Activated naive CD4-positive, alpha-beta T cell treated with anti-CD3 and anti-CD28 coated beads, Interleukin-2, amount 50 U/mL, for 72 hours (primary cell): ENCODE measurements at regions not wholly inside any gene's neighbourhood (a gene's known extent, or its start where the extent isn't known, plus 50 kb on each side); places are given as distances from the start of the nearest gene placed in this dataset.

Experiments used
- ATAC-seq, 2 donors: fragments of 150-1000 bp; cut with Tn5 transposase; 2 replicates each; pipeline ENCODE4 v1.10.0; 2021; ENCODE audit warnings: mild to moderate bottlenecking in 2 of 2, moderate library complexity in 2 of 2
- DNase-seq, 2 donors: peaks; one replicate each; pipeline ENCODE4 v3.0.0; 2021 to 2022; ENCODE audit warnings: low spot score in 2 of 2
- H3K27ac Mint-ChIP-seq, 2 donors: one replicate each; pipeline ENCODE4 v1.8.0; 2022; ENCODE audit warnings: mild to moderate bottlenecking in 2 of 2, mixed read lengths in 2 of 2
- H3K36me3 Mint-ChIP-seq, 2 donors: one replicate each; pipeline ENCODE4 v1.8.0; 2022; ENCODE audit warnings: mixed read lengths in 2 of 2
- H3K9me3 Mint-ChIP-seq, 2 donors: one replicate each; pipeline ENCODE4 v1.8.0; 2022; ENCODE audit warnings: mixed read lengths in 2 of 2

DNA sequence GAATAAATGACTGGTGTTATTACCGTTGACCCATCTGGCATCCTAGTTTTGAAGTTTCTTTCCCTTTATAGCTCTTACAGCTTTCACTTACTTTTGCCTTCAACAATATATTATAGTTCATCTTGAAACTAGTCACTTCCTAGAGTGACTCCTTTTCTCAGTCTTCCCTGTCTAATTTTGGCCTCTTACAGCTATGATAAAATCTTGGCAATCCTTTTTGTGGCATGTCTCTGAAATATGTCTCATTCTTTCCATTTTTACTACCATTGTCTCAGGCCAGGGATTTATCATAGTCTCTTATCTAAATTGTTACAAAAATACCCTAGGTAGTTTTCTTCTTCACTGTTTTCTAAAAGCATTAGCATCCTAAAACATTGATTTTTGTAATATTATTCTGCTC lies 621.3 kb upstream of the ZNF608 start:
- H3K9me3 Mint-ChIP-seq: peaks cover 6 to 11% of the 10 kb centered on the region in 2 donors
- DNase-seq (no peak), ATAC-seq (no peak)
- H3K27ac Mint-ChIP-seq: no peak overlapping the region
- H3K36me3 Mint-ChIP-seq: peaks cover 0 to 9% of the 10 kb centered on the region in 2 donors

DNA sequence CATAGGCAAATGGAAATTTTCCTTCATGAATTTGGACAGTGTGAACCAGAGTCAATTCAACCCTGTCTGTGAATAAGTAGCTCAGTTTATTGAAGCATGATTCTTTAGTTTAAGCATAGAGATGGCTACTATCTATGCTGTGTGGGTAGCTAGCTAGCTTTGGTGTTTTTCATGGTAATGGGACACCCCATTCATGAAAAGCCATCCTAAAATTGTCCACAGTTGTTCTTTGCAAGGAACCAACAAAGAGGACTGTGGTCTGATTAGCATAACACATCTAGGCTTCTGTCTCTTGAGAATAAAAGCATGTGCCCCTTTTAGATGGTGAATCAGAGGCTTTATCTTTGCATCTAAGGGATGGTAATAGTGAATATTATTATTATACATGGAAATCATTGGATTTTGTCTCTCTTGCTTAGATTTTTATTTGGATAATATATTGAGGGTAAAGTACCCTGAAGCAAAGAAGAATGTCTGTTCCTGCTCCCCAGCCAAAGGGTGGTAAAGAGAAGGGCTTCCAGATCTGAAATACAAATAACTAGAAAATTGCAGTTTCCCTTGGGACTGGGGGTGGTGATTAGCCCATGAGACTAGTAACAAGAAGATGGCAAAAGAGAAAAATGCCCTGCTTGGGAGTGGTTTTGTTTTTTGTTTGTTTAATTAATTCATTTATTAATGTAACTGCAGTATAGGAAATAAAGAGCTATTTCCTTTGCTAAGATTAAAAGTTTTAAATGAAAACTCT lies 624.2 kb upstream of the ZNF608 start:
- DNase-seq (no peak), ATAC-seq (no peak)
- peaks cover 0 to 9% of the 10 kb centered on the region in 2 donors for H3K36me3 Mint-ChIP-seq

DNA sequence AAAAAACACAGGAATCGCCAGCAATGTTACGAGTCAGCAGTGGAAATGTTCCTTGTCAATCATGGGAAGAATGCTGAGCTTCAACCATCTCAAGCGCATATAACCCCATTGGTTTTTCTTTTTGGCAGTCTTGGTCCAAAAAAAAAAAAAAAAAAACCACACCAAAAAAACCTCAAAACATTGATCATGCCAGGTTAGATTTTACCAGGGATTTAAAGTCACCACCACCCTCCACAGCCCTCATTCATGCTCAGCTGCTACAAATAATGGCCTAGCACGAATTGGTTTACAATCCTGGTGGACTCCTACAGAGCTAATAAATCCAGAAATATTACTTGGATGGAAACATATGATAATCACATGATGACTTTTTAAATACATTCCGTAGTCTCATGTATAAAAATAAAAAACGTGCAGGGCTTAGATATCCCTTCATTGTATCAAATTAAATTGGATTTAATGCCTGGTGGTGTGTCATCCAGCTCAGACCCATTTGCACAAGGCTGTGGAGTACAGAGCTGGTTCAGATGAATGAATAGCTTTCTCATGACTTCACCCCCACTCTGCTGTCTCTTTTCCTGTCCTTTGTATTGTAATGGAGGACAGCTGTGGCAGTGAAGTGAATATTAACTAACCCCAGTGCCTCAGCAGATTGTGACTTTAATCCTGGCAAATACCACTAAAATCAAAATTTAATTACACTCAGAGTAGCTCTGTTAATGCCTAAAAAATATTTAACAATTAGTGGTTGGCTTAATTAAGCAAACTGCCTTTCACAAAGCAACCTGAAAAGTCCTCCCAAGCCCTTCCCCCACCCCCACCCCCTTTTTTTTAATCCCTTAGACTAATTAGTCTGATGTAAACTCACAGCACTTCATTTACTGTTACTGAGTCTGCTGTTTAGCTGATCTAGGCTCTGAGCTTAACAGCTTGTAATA lies 626.5 kb upstream of the ZNF608 start:
- ATAC-seq: no peak
- DNase-seq: no peak
- H3K9me3 Mint-ChIP-seq: peaks cover 5 to 8% of the 10 kb centered on the region in 2 donors
- peaks cover 0 to 2% of the 10 kb centered on the region in 2 donors for H3K36me3 Mint-ChIP-seq
- H3K27ac Mint-ChIP-seq: no peak overlapping the region

More for the DNA sequence above, 624.2 kb upstream of the ZNF608 start:
- Mint-ChIP-seq H3K27ac (no peak overlapping the region), H3K9me3 (peaks cover 6 to 11% of the 10 kb centered on the region in 2 donors)

DNA sequence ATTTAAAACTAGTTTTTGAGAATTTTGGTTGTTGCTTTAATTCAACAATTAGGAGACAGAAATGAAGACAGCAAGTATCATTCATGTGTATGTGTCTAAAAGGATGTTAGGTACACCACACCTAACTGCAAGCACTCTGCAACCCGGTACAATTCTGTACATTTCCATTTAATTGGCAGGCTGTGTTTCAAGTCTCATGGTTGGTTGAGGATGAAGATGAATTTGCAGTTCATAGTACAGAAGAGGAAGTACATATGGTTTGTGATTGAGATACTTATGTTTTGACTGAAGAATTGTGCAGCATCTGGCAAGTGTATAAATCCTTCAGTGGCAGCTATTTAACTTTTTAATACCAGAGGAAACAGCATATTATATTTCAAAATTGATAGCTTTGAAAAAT lies 628.7 kb upstream of the ZNF608 start:
- DNase-seq (no peak), ATAC-seq (no peak)
- Mint-ChIP-seq H3K36me3 (no peaks in the 10 kb centered on the region), H3K9me3 (peaks cover 7 to 9% of the 10 kb centered on the region in 2 donors), H3K27ac (no peak overlapping the region)

DNA sequence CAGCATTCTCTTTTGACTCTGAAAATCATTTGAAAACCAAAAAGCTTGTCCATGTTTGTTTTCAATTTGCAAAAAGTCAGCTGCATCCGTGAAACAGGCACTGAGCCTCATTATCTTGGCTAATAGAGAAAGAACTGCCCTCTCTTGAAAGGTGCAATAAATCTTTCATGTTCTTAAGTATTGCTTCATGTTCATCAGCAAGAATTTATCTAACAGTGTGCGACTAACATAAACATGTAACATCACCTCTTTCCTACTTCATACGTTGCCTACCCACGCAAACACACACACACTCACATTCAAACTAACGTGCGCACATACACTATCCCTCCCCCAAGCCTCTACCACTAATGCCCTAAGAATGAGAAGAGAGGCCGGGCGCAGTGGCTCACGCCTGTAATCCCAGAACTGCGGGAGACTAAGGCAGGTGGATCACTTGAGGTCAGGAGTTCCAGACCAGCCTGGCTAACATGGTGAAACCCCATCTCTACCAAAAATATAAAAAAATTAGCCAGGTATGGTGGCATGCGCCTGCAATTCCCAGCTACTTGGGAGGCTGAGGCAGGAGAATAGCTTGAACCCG lies 629.7 kb upstream of the ZNF608 start:
- H3K36me3 Mint-ChIP-seq: no peaks in the 10 kb centered on the region
- no peak overlapping the region for H3K27ac Mint-ChIP-seq
- no peak for DNase-seq
- peaks cover 7 to 9% of the 10 kb centered on the region in 2 donors for H3K9me3 Mint-ChIP-seq
- no peak for ATAC-seq

DNA sequence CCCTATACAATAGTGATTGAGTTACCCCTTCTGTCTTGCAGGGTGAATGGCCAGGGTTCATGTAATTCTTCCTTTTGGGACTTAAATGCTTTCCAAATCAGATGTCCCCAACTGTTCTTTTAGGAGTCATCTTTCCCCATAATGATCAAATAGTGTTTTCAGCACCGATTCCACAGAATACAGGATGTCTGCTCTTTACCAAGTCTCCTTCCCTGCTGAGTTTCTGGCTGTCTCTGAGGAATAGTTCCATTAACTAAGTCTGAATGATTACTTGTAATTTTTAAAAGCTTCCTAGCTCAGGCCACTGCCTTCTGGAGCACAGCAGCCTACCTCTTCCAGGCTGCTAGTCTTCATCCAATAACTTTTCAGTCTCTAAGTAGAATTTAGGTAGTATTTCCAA lies 630.7 kb upstream of the ZNF608 start:
- Mint-ChIP-seq H3K27ac (no peak overlapping the region), H3K9me3 (peaks cover 7 to 9% of the 10 kb centered on the region in 2 donors), H3K36me3 (no peaks in the 10 kb centered on the region)
- ATAC-seq (no peak), DNase-seq (no peak)

DNA sequence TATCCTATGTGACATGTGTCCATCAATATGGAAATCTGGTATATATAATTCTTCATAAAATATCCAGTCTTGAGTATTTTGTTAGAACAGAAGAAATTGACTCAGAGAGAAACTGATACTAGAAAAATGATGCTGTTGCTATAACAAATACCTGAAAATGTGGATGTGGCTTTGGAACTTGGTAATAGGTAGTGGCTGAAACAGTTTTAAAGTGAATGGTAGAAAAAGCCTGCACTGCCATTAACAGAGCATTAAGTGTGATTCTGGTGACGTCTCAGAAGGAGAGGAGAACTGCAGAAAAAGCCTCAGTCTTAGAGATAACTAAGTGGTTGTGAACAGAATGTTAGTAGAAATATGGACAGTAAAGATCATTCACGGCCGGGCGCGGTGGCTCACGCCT lies 634.9 kb upstream of the ZNF608 start:
- DNase-seq (no peak), ATAC-seq (no peak)
- Mint-ChIP-seq H3K27ac (no peak overlapping the region), H3K9me3 (peaks cover 4 to 10% of the 10 kb centered on the region in 2 donors), H3K36me3 (no peaks in the 10 kb centered on the region)

DNA sequence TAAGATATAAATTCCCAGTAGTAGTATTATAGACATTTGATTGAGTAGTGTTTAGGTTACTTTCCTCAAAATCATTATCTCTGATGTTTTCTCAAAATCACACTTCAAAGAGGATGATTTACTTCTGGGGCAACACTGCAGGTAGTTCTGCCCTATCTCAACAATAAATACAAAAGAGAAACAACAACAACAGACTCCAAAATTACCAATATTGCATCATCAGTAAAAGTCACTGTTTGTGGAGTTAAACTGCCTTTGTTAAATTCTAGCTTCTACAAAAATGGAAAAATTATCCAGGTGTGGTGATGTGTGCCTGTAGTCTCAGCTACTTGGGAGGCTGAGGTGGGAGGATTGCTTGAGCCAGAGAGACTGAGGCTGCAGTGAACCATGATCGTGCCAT lies 637.6 kb upstream of the ZNF608 start:
- no peak for ATAC-seq
- peaks cover 6% of the 10 kb centered on the region in 2 donors for H3K9me3 Mint-ChIP-seq

DNA sequence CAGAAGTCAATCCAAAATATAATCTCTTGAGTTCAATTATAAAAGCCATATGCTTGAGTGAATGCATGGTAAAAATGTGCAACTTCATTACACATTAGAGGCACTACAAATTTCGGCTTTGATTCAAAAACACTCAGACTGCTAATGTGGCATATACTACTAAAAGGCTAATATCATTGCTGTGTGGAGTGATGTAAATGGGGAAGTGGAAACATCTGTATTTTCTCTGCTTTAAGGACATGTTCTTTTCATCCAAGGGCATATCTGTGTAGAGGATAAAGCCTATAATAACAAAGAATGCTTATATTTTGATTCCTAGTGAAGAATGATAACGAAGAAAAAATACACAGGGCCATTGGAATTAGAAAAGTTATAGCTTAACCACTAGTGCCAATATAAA lies 643.9 kb upstream of the ZNF608 start:
- no peak for ATAC-seq
- no peak for DNase-seq
- no peaks in the 10 kb centered on the region for H3K36me3 Mint-ChIP-seq
- peaks cover 15 to 20% of the 10 kb centered on the region in 2 donors for H3K9me3 Mint-ChIP-seq
- no peak overlapping the region for H3K27ac Mint-ChIP-seq

More for the DNA sequence above, 637.6 kb upstream of the ZNF608 start:
- H3K36me3 Mint-ChIP-seq: no peaks in the 10 kb centered on the region
- H3K27ac Mint-ChIP-seq: no peak overlapping the region
- no peak for DNase-seq

DNA sequence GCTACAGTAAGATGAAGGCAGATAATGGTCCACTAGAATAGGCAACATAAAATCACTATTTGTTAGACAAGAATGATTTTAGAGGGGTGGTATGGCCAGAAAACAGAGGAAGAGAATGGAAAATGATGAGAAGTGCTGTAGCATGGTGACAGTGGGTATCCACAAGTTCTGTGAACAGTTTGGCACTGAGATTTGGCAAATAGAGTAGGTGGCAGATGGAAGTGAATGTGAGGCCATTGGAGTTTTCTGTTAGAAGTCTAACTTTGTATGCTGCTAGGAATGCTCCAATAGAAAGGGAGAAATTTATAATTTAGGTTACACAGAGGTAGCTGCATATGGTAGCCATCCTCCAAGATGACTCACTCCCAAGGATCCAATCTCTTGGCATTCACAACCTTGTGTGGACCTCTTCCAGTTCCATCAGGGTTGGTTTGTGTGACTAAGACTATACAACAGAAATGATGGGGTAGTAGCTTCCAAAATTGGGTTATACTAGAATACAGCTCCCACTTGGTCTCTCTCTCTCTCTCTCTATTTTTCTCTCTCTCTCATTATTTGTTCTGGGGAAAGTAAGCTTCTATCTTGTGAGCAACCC lies 646.9 kb upstream of the ZNF608 start:
- Mint-ChIP-seq H3K36me3 (no peaks in the 10 kb centered on the region), H3K9me3 (peaks cover 13 to 15% of the 10 kb centered on the region in 2 donors), H3K27ac (no peak overlapping the region)
- ATAC-seq (no peak), DNase-seq (no peak)

DNA sequence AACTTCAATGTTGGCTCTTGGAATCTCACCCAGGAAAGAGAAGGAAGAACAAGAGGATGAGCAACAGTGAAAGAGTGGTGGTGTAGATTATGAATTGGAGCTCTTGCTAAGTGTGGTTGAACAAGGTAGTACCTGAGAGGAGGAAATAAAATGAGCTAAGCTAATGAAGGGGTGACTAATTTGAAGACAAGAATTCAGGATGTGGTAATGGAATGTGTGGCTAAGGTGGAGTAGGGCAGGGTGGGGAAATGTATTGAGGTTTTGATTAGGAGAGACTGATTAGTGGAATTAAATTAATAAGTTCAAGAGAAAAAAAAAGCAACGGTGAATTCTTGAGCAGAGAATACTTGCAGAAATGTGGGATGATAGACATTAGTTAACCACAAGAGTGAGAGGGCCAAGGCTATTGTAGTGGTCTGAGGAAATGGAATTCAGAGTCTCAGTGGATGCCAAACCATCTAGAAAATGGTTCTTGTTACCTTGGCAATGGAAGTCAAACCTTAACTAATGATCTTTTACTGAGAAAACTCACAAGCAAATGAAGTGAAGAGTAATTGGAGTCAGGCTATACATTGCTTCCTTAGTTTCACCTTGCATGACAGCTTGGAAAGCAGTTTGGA lies 648.3 kb upstream of the ZNF608 start:
- DNase-seq (no peak), ATAC-seq (no peak)
- Mint-ChIP-seq H3K36me3 (no peaks in the 10 kb centered on the region), H3K27ac (no peak overlapping the region), H3K9me3 (peaks cover 13 to 15% of the 10 kb centered on the region in 2 donors)

DNA sequence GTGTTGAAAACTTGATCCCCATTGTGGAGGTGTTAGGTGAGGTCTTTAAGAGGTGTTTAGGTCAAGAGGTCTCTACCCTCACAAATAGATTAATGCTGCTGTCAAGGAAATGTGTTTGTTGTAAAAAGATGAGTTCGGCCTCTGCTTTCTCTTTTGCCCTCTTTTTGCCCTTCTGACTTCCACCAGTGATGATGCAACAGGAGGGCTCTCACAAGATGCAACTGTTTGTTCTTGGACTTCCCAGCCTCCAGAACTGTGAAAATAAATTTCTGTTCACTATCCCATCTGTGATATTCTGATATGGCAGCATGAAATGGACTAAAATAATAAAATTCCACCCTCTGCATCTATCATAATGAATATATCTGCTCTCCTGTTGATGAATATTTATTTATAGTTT lies 650.0 kb upstream of the ZNF608 start:
- Mint-ChIP-seq H3K36me3 (no peaks in the 10 kb centered on the region), H3K27ac (no peak overlapping the region), H3K9me3 (peaks cover 13 to 15% of the 10 kb centered on the region in 2 donors)
- ATAC-seq (no peak), DNase-seq (no peak)

DNA sequence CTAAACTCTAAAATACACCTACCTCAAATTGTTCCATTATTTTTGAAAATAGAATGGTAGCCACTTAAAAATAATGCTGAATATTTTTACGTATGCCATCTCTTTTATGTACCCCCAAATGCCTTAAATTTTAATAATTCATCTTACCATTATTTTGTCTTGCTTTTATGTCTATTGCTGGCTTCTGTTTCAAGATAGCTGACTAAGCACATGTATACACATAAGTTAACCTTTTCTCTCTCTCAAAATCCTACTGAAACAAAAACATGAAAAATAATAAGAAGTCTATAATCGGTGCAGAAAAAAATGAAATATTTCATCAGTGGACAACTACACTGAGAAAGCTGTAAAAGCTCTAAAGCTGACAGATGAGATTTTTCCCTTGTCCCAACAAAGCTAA lies 652.0 kb upstream of the ZNF608 start:
- DNase-seq: no peak
- peaks cover 11 to 12% of the 10 kb centered on the region in 2 donors for H3K9me3 Mint-ChIP-seq
- H3K36me3 Mint-ChIP-seq: no peaks in the 10 kb centered on the region
- ATAC-seq: no peak
- no peak overlapping the region for H3K27ac Mint-ChIP-seq

DNA sequence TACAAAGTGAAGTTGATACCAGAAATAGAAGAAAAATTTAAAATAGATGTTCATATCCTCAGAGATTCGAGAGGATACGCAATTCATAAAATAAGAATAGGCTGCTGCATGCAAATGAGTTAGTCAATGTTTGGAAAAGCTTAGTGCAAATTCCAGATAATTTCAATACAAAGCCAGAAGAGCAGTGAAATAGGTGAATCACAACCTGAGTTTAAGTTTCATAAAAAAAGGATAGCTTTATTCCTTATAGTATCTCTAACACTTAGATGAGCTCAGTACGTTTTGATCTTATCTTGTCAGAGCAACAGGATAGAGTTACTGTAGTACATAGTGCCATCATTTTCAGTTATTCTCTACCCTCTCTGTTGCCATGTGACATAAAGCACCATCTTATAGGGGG lies 653.4 kb upstream of the ZNF608 start:
- DNase-seq (no peak), ATAC-seq (no peak)
- no peaks in the 10 kb centered on the region for H3K36me3 Mint-ChIP-seq
- H3K27ac Mint-ChIP-seq: no peak overlapping the region
- peaks cover 3 to 5% of the 10 kb centered on the region in 2 donors for H3K9me3 Mint-ChIP-seq

DNA sequence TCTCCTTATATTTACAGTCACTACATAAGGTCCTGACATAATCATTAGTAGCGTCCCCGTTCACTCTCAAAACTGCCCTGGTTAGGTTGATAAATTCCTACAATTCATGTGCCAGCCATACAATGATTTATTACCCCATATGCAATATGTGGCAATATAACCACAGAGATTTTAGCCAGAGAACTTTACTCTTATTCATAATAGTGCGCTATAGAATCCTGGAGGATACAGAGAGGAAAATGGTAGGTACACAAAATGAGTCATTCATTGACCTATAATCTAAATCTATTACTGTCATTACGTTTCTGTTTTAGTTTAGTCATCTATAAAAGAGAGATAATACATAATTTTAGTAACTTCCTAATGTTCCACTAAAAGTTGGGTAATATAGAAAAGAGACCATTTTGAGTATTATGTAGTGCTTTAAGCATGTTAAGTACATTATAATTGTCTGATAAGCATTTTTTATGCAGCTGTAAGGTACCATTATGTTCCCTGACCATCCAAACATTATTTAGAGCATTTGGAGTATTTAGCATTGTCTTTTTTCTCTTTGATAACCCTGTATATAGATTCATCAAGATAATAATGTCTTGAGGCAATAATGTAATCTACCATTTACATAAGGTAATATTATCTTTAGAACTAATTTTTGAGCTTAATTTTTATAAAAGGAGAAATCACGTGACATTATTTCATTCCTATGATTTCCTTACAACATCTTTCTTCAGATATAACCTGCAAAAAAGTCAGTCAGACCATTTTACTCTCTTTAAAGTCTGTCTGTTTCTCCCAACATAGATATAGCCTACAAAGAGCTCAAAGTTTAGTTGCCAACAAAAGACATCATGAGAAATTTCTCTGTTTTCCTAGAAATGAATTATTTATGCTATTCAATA lies 655.5 kb upstream of the ZNF608 start:
- peaks cover 3 to 4% of the 10 kb centered on the region in 2 donors for H3K9me3 Mint-ChIP-seq
- DNase-seq: no peak
- H3K36me3 Mint-ChIP-seq: no peaks in the 10 kb centered on the region
- no peak overlapping the region for H3K27ac Mint-ChIP-seq
- no peak for ATAC-seq
